ENCODE measurements at regions not wholly inside any gene's neighbourhood (a gene's known extent, or its start where the extent isn't known, plus 50 kb on each side); places are given as distances from the start of the nearest gene placed in this dataset.

- DNase-seq (ENCODE audit: low spot score) = no peak
Observed at GRCh38 chr18:41753826-41754225, 201.2 kb upstream of the PIK3C3 start.

- DNase-seq (ENCODE audit: low spot score) = no peak
Observed at GRCh38 chr18:41752826-41753225, 202.2 kb upstream of the PIK3C3 start.

DNA sequence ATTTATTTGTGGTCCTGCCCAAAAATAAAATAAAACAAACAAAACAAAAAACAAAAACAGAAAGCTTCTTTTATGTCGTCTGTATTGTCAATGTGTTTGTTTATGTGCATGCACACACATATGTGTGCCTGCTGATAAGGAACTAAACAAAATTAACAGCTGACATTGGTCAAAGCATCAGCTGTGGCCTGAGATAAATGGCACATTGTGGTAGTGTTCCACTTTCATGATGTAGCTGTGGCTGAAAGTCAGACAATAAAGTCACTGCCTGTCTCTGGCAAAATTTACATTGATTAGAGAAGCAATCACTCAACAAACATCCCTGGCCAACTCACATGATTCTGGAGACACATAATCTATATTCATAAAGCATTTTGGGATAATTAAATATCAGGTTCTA, 203.4 kb upstream of the PIK3C3 start:
- DNase-seq (ENCODE audit: low spot score) = no peak

DNA sequence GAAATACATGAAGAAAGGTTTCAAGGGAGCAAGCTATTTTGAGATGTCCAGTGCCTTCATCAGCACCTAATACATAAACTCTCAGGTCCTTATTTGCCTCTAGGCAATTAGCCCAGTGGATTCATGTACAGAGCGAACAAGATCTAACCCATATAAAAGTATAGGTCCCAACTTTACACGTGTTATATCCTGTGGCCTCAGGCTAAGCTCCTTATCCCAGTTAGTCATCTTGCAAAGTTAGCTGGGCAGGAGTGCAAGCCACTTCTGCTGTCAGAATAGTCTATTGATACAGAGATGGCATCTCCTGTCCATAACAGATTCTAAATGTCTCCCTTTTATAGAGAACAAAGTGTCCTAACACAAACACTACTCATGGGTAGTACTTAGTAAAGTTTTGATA, 203.9 kb upstream of the PIK3C3 start:
- no peak for DNase-seq (ENCODE audit: low spot score)

GRCh38 chr18:41747723-41748242, 207.3 kb upstream of the PIK3C3 start:
- no peak for DNase-seq (ENCODE audit: low spot score)

DNA sequence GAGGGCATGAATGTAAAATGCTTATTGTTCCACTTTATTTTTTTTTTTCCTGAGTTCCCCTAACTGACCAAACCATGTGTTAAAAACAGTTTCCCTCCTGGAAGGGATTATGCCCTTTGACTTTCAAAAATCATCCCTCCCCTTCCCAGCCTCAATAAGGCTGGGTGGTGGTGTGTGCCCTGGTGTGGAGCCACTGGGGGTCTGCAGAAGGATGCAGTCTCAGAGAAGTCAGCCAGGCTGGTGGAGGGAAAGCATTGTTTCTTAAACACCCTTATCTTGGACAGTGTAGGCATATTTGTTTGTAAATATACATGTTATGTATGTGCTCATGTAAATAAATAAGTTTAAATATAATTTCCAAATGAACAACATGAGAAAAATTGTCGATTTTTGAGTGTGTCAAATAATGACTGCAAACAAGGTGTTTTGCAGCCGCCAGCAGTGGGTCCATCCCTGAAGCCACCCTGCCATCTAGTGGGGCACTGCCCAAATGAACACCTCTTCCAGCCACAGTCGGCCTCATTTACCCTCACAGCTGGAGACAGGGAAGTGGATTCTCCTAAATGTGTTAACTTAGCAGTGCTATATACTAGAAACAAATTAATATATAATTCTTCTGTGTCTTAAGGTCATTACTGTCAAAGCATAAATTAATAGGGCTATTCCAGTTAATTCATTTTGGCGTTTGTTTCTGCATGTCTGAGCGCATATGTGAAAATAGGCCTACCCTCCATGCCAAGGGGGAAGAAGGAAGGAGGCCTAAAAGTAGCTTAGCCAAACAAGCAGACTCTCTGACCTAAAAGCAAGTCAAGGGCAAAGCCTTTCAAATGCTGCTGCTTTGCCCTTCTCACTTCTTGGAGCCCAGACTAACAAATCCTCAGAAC, 209.6 kb upstream of the PIK3C3 start:
- DNase-seq (ENCODE audit: low spot score) = peak; percentile 53

DNA sequence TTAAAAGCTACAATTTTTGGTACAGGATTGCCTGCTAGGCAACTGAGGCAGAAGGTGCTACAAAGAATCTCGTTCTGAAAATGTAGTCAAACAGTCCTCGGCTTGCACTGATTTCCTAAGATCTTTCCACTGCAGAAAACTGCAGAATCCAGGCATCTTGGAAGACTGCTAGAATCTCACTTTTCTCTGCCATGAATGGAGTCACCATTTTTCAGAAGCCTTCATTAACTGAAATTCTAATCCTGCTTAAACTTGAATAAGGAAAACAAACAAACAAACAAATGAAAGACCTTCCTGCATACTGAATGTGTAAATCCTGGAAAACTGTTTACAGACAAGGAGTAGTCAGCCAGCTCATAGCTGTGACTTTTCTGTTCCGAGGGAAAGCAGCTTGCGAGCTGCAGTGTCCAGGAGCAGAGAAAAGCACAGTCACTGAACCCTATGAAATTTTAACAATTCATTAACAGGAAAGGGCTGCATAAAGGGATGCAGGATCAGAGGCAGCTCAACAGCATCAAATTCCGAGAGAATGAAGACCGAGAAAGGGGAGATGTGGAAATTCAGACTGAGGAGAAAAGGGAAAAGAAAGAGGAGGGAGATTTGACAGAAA, 210.5 kb upstream of the PIK3C3 start:
- no peak for DNase-seq (ENCODE audit: low spot score)

- DNase-seq (ENCODE audit: low spot score) = no peak
Observed at GRCh38 chr18:41737218-41737617, 217.8 kb upstream of the PIK3C3 start.

DNA sequence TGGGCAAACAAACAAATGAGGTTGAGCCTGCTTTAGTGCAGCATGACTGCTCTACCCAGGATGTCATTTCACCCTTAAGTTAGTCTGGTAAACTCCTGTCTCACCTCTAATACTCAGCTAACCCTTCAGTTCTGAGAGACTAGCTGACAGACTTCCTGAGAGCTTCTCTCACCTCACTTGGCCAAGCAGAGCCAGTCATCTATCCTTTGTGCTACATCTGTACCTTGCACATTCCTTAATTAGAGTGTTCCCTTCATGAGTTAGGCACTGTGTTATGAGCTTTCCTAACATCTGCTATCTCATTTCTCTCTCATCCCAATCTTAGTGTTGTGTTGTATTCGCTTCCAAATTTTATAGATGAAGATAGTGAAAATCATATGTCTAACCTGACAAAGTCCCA, 220.1 kb upstream of the PIK3C3 start:
- no peak for DNase-seq (ENCODE audit: low spot score)

- no peak for DNase-seq (ENCODE audit: low spot score)
Observed at GRCh38 chr18:41732356-41732755, 222.7 kb upstream of the PIK3C3 start.

GRCh38 chr18:41731884-41732283, 223.2 kb upstream of the PIK3C3 start:
- DNase-seq (ENCODE audit: low spot score) = no peak

- no peak for DNase-seq (ENCODE audit: low spot score)
Observed at GRCh38 chr18:41724195-41724594, 230.8 kb upstream of the PIK3C3 start.

DNA sequence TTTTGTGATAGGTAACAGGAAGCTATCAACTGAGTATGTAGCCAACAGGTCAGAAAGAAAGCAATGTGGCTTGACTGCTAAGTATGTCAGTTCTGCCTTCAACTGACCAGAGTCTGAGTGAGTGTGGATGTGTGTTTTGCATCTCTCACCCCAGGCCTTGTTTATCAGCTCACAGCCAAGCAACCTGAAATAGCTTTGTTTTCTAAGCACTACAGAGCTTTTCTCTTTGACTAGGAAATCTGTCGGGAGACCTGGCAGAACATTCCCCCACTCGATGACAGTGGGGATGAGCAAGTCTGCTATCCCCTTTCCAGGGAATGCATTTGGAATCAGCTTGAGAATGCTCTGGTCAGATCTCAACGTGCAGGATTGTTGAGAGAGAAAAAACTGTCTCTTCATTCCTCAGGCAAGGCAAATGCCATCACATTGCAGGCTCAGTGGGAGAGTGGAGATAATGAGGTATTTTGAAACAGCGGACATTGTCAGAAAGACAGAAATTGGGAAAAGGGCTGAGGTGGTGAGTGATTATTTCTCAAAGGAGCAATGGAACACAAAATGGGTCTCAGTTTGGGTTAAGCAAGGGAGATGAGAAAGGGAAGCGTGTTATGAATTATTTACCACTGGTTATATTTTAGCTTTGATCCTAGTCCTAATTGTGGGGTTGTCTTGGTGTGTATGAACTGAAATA, 233.8 kb upstream of the PIK3C3 start:
- no peak for DNase-seq (ENCODE audit: low spot score)

- no peak for DNase-seq (ENCODE audit: low spot score)
Observed at GRCh38 chr18:41720226-41720625, 234.8 kb upstream of the PIK3C3 start.

DNA sequence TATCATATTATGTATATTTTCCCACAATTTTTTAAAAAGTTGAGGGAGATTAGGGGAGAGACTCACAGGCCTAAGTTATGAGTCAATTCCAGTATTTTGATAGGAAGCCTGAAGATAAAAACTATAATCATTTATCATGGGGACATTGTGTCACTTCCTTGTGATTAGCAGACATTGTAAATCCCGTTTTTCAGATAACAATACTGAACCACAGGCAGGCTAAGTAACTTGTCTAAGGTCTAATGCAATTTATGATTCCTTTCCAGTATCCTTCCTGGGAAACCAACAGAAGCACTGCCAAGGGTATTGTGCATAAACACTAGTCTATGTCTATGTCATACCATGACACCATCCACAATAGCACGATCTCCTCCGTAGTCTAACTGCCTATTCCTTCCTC, 235.2 kb upstream of the PIK3C3 start:
- no peak for DNase-seq (ENCODE audit: low spot score)

DNA sequence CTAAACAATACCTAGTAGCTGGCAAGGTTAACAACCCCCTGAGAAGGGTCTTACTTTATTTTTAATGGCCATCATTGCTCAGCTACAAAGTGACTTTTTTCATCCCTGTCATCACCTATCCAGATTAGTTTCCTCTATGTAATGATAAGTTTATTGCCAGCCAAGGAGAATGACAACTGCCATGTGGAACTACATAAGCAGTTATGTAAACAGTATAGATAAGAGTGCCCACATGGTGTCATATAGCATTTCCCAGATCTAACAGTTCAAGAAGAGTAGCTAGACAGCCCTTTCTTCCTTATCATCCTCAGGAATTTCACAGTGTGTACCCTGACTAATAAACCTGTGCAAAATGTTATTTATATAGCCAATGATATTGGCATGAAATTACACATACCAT, 240.2 kb upstream of the PIK3C3 start:
- no peak for DNase-seq (ENCODE audit: low spot score)

GRCh38 chr18:41713969-41714825, 240.8 kb upstream of the PIK3C3 start:
- no peak for DNase-seq (ENCODE audit: low spot score)

GRCh38 chr18:41706301-41706700, 248.7 kb upstream of the PIK3C3 start:
- DNase-seq (ENCODE audit: low spot score) = no peak

DNA sequence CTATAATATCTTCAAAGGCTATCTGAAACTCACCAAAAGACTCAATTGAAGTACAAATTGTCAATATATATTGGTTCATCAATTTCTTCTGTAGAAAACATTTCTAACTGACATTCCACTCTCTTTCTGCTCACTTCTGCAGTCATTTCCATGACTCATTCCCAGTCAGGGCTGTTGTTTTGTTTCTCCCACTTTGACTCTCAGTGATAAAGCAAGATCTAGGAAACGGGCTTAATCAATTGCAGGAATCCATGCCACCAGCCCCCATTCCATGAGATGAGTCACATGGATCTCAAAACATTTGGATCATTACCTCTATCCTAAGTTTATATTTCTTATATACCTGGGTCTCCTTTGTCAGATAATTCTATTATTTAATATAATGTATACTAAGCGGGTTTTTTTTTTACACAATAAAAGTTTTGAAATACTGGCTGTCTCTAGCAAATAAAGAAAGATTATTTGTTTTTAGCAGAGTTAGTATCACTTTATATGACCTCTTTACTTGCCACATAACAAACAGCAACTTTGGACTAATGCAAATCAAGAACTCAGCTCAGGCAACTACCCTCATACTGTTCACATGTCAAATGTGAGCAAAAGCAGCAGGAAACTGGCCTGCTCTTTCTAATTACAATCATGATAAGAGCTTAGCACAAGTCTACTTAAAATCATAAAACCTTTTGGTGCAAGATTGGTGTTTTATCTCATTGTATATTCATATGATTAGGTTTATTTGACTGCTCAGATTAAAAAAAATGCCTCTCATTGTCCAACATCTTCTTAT, 251.1 kb upstream of the PIK3C3 start:
- no peak for DNase-seq (ENCODE audit: low spot score)

DNA sequence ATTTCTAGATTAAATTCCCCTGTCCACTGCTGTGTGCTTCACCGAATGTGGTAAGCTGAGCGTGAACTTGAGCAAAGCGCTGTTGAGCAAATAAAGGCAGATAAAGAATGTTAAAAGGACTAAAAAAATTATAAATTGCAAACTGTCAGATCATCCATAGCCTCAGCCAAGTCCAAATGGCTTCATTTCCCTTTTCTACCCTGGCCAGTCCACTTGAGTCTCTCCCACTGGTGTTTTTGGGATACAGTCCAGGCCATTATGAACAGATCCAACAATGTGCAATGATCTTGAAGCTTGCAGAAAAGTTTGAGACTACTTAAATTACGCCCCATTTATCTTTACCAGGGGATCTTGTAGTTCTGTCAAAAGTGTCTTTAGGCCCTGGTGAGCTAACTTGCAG, 254.6 kb upstream of the PIK3C3 start:
- DNase-seq (ENCODE audit: low spot score) = no peak

- peak; percentile 18 for DNase-seq (ENCODE audit: low spot score)
Observed at GRCh38 chr18:41695441-41695840, 259.6 kb upstream of the PIK3C3 start.

Measured in H4 (cell line).